ENCODE measurements at regions not wholly inside any gene's neighbourhood (a gene's known extent, or its start where the extent isn't known, plus 50 kb on each side); places are given as distances from the start of the nearest gene placed in this dataset.
A peak's percentile ranks its signal among the peaks of the same experiment; 100 is the strongest.

DNA sequence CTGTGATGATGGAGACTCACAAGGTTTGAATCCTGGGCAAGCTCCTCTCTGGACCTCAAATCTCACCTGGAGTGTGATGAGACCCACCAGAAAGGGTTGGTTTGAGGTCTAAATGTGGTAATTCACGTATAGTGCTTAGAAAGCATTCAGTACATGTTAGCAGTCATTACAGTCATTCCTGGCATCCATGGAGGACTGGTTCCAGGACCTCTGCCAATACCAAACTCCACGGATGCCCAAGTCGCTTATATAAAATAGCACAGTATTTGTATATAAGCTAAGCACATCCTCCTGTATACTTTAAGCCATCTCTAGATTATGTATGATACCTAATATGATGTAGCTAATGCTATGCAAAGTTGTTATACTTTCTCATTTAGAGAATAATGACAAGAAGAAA, 67.6 kb upstream of the CYP2D6 start:
- Histone ChIP-seq H3K36me3 (ENCODE audit: insufficient read depth, low read length) (peaks cover 6% of the 10 kb centered on the region), H3K27ac (ENCODE audit: low read depth in 1 of 2, low read length in 2 of 2) (no peak overlapping the region), H3K4me1 (ENCODE audit: insufficient read depth, low read length) (peaks cover 61% of the 10 kb centered on the region), H3K27me3 (ENCODE audit: control insufficient read depth in 1 of 2, insufficient read depth in 2 of 2, low read length in 2 of 2) (no peaks in the 10 kb centered on the region), H3K9me3 (ENCODE audit: control insufficient read depth in 1 of 2, insufficient read depth in 1 of 2, low read length in 2 of 2) (no peaks in the 10 kb centered on the region), H3K4me3 (ENCODE audit: low read length) (no peak overlapping the region)
- Mint-ChIP-seq H3K4me1 (ENCODE audit: low read depth) (peaks cover 90% of the 10 kb centered on the region), H3K27ac (no peak overlapping the region), H3K9me3 (no peaks in the 10 kb centered on the region), H3K4me3 (no peak overlapping the region), H3K27me3 (no peaks in the 10 kb centered on the region), H3K36me3 (ENCODE audit: low read depth) (peaks cover 41% of the 10 kb centered on the region)
- TF ChIP-seq, protein P1, sequence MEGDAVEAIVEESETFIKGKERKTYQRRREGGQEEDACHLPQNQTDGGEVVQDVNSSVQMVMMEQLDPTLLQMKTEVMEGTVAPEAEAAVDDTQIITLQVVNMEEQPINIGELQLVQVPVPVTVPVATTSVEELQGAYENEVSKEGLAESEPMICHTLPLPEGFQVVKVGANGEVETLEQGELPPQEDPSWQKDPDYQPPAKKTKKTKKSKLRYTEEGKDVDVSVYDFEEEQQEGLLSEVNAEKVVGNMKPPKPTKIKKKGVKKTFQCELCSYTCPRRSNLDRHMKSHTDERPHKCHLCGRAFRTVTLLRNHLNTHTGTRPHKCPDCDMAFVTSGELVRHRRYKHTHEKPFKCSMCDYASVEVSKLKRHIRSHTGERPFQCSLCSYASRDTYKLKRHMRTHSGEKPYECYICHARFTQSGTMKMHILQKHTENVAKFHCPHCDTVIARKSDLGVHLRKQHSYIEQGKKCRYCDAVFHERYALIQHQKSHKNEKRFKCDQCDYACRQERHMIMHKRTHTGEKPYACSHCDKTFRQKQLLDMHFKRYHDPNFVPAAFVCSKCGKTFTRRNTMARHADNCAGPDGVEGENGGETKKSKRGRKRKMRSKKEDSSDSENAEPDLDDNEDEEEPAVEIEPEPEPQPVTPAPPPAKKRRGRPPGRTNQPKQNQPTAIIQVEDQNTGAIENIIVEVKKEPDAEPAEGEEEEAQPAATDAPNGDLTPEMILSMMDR (IDR thresholded peaks at IDR 0.05), result no peak
- DNase-seq, result no peak
- POLR2A ChIA-PET, result no interaction called here
- CTCF ChIA-PET, result interaction anchor here (0.6 kb wide), 1 partner anchor 118 kb away, joined by 3 read pairs; no protein-coding TSS in a partner anchor
- intact Hi-C loops (cut with DNase I, micrococcal nuclease), result no loop called here
- ATAC-seq (ENCODE audit: poor library complexity), result no peak

DNA sequence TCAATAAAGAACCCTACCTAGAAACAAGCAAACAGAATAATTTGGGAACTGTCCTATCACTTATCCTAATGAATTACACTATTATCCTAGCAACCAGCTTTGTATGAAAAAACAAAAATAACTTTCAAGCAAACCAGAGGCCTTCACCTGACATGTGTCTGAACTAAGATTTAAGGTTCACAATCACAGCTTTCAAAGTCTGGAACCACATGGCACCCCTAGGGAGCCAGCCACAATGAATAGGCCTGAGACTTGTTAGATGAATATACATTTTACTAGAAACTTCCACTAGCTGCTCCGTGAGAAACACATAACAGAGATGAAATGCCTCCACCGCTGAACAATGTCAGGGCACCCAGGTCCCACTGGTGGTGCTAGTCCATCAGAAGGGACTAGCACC, 65.8 kb upstream of the CYP2D6 start:
- peaks cover 6% of the 10 kb centered on the region for H3K36me3 ChIP-seq (ENCODE audit: insufficient read depth, low read length)
- POLR2A ChIA-PET, result interaction anchor here (0.6 to 1.2 kb wide), 2 partner anchors 18 to 161 kb away, joined by 3 to 8 read pairs; no protein-coding TSS in a partner anchor
- TF ChIP-seq, protein P1 (IDR thresholded peaks at IDR 0.05), result no peak
- H3K27me3 ChIP-seq (ENCODE audit: control insufficient read depth in 1 of 2, insufficient read depth in 2 of 2, low read length in 2 of 2), result no peaks in the 10 kb centered on the region
- no peak overlapping the region for H3K4me3 ChIP-seq (ENCODE audit: low read length)
- no peak overlapping the region for H3K4me3 Mint-ChIP-seq
- H3K4me1 Mint-ChIP-seq (ENCODE audit: low read depth), result peaks cover 90% of the 10 kb centered on the region
- CTCF ChIA-PET, result no interaction called here
- no peaks in the 10 kb centered on the region for H3K27me3 Mint-ChIP-seq
- ATAC-seq (ENCODE audit: poor library complexity), result no peak
- DNase-seq, result no peak
- no peaks in the 10 kb centered on the region for H3K9me3 Mint-ChIP-seq
- H3K9me3 ChIP-seq (ENCODE audit: control insufficient read depth in 1 of 2, insufficient read depth in 1 of 2, low read length in 2 of 2), result no peaks in the 10 kb centered on the region
- intact Hi-C loops (cut with DNase I, micrococcal nuclease), result no loop called here
- H3K27ac ChIP-seq (ENCODE audit: low read depth in 1 of 2, low read length in 2 of 2), result no peak overlapping the region
- peaks cover 33% of the 10 kb centered on the region for H3K36me3 Mint-ChIP-seq (ENCODE audit: low read depth)
- peaks cover 51% of the 10 kb centered on the region for H3K4me1 ChIP-seq (ENCODE audit: insufficient read depth, low read length)
- H3K27ac Mint-ChIP-seq, result peak overlapping the region; percentile 35

DNA sequence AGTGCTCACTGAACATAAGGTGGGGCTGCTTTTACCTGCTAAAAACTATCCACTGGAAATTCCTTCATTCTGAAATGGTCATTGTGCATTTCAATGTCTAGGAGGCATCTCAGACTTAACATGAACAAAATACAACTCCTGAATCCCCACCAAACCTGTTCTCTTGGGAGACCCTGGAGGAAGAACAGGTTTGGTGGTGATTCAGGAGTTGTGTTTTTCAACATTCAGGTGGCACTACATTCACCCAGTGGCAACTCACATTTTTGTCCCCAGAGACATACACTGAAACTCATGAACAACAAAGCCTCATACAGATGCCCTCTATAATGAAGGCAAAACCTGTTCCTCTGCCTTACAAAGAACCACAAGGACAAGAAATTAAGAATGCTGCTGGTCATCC, 64.3 kb upstream of the CYP2D6 start:
- H3K4me1 Mint-ChIP-seq (ENCODE audit: low read depth), result peaks cover 87% of the 10 kb centered on the region
- CTCF ChIA-PET, result no interaction called here
- intact Hi-C loops (cut with DNase I, micrococcal nuclease), result loop anchor here in 1 of 2 experiments (1.0 kb wide), 1 partner anchor 7 kb away; no protein-coding TSS in a partner anchor

More for the DNA sequence above, 64.3 kb upstream of the CYP2D6 start:
- Histone ChIP-seq H3K4me3 (ENCODE audit: low read length) (no peak overlapping the region), H3K4me1 (ENCODE audit: insufficient read depth, low read length) (peaks cover 42% of the 10 kb centered on the region), H3K27ac (ENCODE audit: low read depth in 1 of 2, low read length in 2 of 2) (no peak overlapping the region), H3K9me3 (ENCODE audit: control insufficient read depth in 1 of 2, insufficient read depth in 1 of 2, low read length in 2 of 2) (no peaks in the 10 kb centered on the region), H3K36me3 (ENCODE audit: insufficient read depth, low read length) (peaks cover 3% of the 10 kb centered on the region), H3K27me3 (ENCODE audit: control insufficient read depth in 1 of 2, insufficient read depth in 2 of 2, low read length in 2 of 2) (no peaks in the 10 kb centered on the region)
- Mint-ChIP-seq H3K9me3 (no peaks in the 10 kb centered on the region), H3K27ac (peak overlapping the region; percentile 81), H3K36me3 (ENCODE audit: low read depth) (peaks cover 20% of the 10 kb centered on the region), H3K4me3 (peak overlapping the region; percentile 7), H3K27me3 (no peaks in the 10 kb centered on the region)
- POLR2A ChIA-PET, result no interaction called here
- DNase-seq, result no peak
- TF ChIP-seq, protein P1 (IDR thresholded peaks at IDR 0.05), result no peak
- no peak for ATAC-seq (ENCODE audit: poor library complexity)

All from CD4-positive, alpha-beta T cell (primary cell).